Adrenal gland (tissue), 9 donors: ENCODE measurements at regions not wholly inside any gene's neighbourhood (a gene's known extent, or its start where the extent isn't known, plus 50 kb on each side); places are given as distances from the start of the nearest gene placed in this dataset.

Experiments
- DNase-seq, 7 donors: peaks; one replicate each; pipeline ENCODE4 v3.0.0-alpha.2; 2019 to 2020
- H3K27ac ChIP-seq, 5 donors: fragments of 200-600 bp; sonication (generic) in 4 of 5; 1 replicate in 3 of 5; 2 replicates in 2 of 5; pipeline versions ENCODE4 v1.5.1 to v1.8.0; 2016 to 2020; ENCODE audit warnings: mild to moderate bottlenecking in 1 of 5
- H3K27me3 ChIP-seq: fragments of 200-600 bp; 2 replicates; pipeline ENCODE4 v1.8.0; 2021
- H3K36me3 ChIP-seq, 2 donors: fragments of 200-600 bp; replicated peaks in 1 of 2; 1 replicate in 1 of 2; 2 replicates in 1 of 2; pipeline versions ENCODE4 v1.5.1 to v1.8.0; 2018 to 2022
- H3K4me1 ChIP-seq, 2 donors: fragments of 200-600 bp; replicated peaks in 1 of 2; 1 replicate in 1 of 2; 2 replicates in 1 of 2; pipeline versions ENCODE4 v1.5.1 to v1.8.0; 2018 to 2021
- H3K4me3 ChIP-seq, 4 donors: fragments of 200-600 bp; sonication (generic) in 3 of 4; one replicate each; pipeline ENCODE4 v1.5.1; 2016 to 2018
- H3K9me3 ChIP-seq, 3 donors: fragments of 200-600 bp; sonication (generic) in 1 of 3; replicated peaks in 1 of 3; 1 replicate in 2 of 3; 2 replicates in 1 of 3; pipeline versions ENCODE4 v1.5.1 to v1.8.0; 2016 to 2021
- CTCF ChIP-seq, 6 experiments: fragments of 450-650 bp in 4 of 6; fragments of 200-600 bp in 2 of 6; sonication (generic) in 1 of 6; IDR thresholded peaks; 1 replicate in 5 of 6; 2 replicates in 1 of 6; pipeline versions ENCODE4 v1.5.1 to v1.8.0; 2016 to 2021; ENCODE audit warnings: antibody characterized with exemption in 6 of 6, mild to moderate bottlenecking in 2 of 6, moderate library complexity in 1 of 6
- POLR2A ChIP-seq, 2 donors: fragments of 450-650 bp; IDR thresholded peaks; one replicate each; pipeline ENCODE4 v1.6.1; 2017; ENCODE audit warnings: antibody characterized with exemption in 2 of 2, mild to moderate bottlenecking in 2 of 2, moderate library complexity in 1 of 2
- WGBS, 4 donors: extraction: QIAGEN DNeasy Blood & Tissue Kit in 2 of 4; methylation state at CpG; one replicate each; pipeline versions ENCODE4 v1.1.5 to v1.1.7; 2013 to 2017; 5-methylcytosine and 5-hydroxymethylcytosine counted together
- intact Hi-C, 2 donors: fragments of 100-400 bp; cut with DNase I; formaldehyde crosslinking; loops; one replicate each; pipeline versions ENCODE4 v1.14.1 to v1.15.0; 2022 to 2023
- donor health status: healthy with polysubstance abuse.
- donor health status: Bipolar disorder and iron deficiency.
- donor health status: DM: yes; HTN: yes; CAD: no.
- donor health status: DM: no; HTN: no; CAD: no.
- donor health status: DM: no; HTN: no; CAD: no.

GRCh38 chr12:124401704-124402221, 106.9 kb downstream of the RFLNA start:
- Histone ChIP-seq H3K27ac (peak overlapping the region in 2 of 5 donors; percentile 71 to 85), H3K4me1 (peaks cover 26 to 50% of the 10 kb centered on the region in 2 donors), H3K27me3 (no peaks in the 10 kb centered on the region), H3K9me3 (no peaks in the 10 kb centered on the region), H3K36me3 (peaks cover 0 to 47% of the 10 kb centered on the region in 2 donors), H3K4me3 (no peak overlapping the region)
- WGBS, 4 donors: 73 to 91% (median 84%) methylated on average over 4 to 15 of the region's 15 CpGs
- intact Hi-C loops: no loop called here
- TF ChIP-seq CTCF (IDR thresholded peaks at IDR 0.05) (no peak), POLR2A (IDR thresholded peaks at IDR 0.05) (no peak)
- DNase-seq: no peak

GRCh38 chr12:124400124-124400523, 105.2 kb downstream of the RFLNA start:
- intact Hi-C loops: no loop called here
- Histone ChIP-seq H3K4me3 (no peak overlapping the region), H3K9me3 (no peaks in the 10 kb centered on the region), H3K27me3 (no peaks in the 10 kb centered on the region), H3K4me1 (peaks cover 30 to 65% of the 10 kb centered on the region in 2 donors), H3K27ac (peak overlapping the region in 2 of 5 donors; percentile 99 to 100), H3K36me3 (peaks cover 0 to 44% of the 10 kb centered on the region in 2 donors)
- no peak for DNase-seq
- TF ChIP-seq CTCF (IDR thresholded peaks at IDR 0.05) (no peak), POLR2A (IDR thresholded peaks at IDR 0.05) (no peak)
- WGBS, 4 donors: 94 to 98% (median 96%) methylated on average over 10 of the region's 10 CpGs

GRCh38 chr12:124399622-124400021, 104.7 kb downstream of the RFLNA start:
- Histone ChIP-seq H3K27me3 (no peaks in the 10 kb centered on the region), H3K9me3 (no peaks in the 10 kb centered on the region), H3K36me3 (peaks cover 0 to 47% of the 10 kb centered on the region in 2 donors), H3K4me1 (peaks cover 30 to 67% of the 10 kb centered on the region in 2 donors), H3K4me3 (no peak overlapping the region), H3K27ac (peak overlapping the region in 2 of 5 donors; percentile 99 to 100)
- intact Hi-C loops: no loop called here
- TF ChIP-seq CTCF (IDR thresholded peaks at IDR 0.05) (peak; percentile 38 to 70 (median 61)), POLR2A (IDR thresholded peaks at IDR 0.05) (no peak)
- peak in 2 of 7 donors; percentile 54 to 57 for DNase-seq
- WGBS, 4 donors: 58 to 70% (median 65%) methylated on average over 10 to 11 of the region's 11 CpGs

- Histone ChIP-seq H3K27ac (peak overlapping the region in 3 of 5 donors; percentile 55 to 100 (median 99)), H3K27me3 (no peaks in the 10 kb centered on the region), H3K4me1 (peaks cover 31 to 67% of the 10 kb centered on the region in 2 donors), H3K9me3 (no peaks in the 10 kb centered on the region), H3K36me3 (peaks cover 0 to 50% of the 10 kb centered on the region in 2 donors), H3K4me3 (no peak overlapping the region)
- TF ChIP-seq CTCF (IDR thresholded peaks at IDR 0.05) (no peak), POLR2A (IDR thresholded peaks at IDR 0.05) (no peak)
- intact Hi-C loops: no loop called here
- WGBS, 4 donors: 67 to 80% (median 74%) methylated on average over 3 to 15 of the region's 15 CpGs
- peak in 6 of 7 donors; percentile 67 to 81 (median 74) for DNase-seq
Observed at GRCh38 chr12:124398578-124399227, 103.8 kb downstream of the RFLNA start.
